GM23338 (cell line): ENCODE measurements at regions not wholly inside any gene's neighbourhood (a gene's known extent, or its start where the extent isn't known, plus 50 kb on each side); places are given as distances from the start of the nearest gene placed in this dataset.

ENCODE experiments used
- ATAC-seq: fragments of 200-7000 bp; cut with Tn5 transposase; 3 replicates; pipeline ENCODE4 v1.9.1; 2020
- DNase-seq: peaks from one replicate; pipeline ENCODE4 v3.0.0-alpha.2; 2015; ENCODE audit warnings: low spot score
- H2AFZ ChIP-seq: fragments of 200-600 bp; sonication (generic); 2 replicates; pipeline ENCODE4 v1.8.0; 2016; ENCODE audit warnings: antibody characterized with exemption, mild to moderate bottlenecking, moderate library complexity
- H3F3A ChIP-seq: fragments of 200-600 bp; sonication (generic); replicated peaks from 2 replicates; pipeline ENCODE4 v1.8.0; 2017; ENCODE audit warnings: antibody characterized with exemption, mixed run types, low read depth
- H3K27ac ChIP-seq: fragments of 200-600 bp; sonication (generic); 2 replicates; pipeline ENCODE4 v1.6.1; 2016; ENCODE audit warnings: low read depth
- H3K27me3 ChIP-seq: fragments of 200-600 bp; sonication (generic); 2 replicates; pipeline ENCODE4 v1.8.0; 2016; ENCODE audit warnings: mild to moderate bottlenecking, mixed run types, moderate library complexity; ENCODE audit not compliant: insufficient read depth
- H3K36me3 ChIP-seq: fragments of 200-600 bp; sonication (generic); 2 replicates; pipeline ENCODE4 v1.8.0; 2016; ENCODE audit warnings: mild to moderate bottlenecking; ENCODE audit not compliant: insufficient read depth
- H3K4me1 ChIP-seq: fragments of 200-600 bp; sonication (generic); 2 replicates; pipeline ENCODE4 v1.8.0; 2016; ENCODE audit warnings: mild to moderate bottlenecking, moderate library complexity; ENCODE audit not compliant: insufficient read depth
- H3K4me2 ChIP-seq: fragments of 200-600 bp; sonication (generic); 2 replicates; pipeline ENCODE4 v1.7.1; 2017; ENCODE audit warnings: mixed run types
- H3K4me3 ChIP-seq: fragments of 200-600 bp; sonication (generic); 2 replicates; pipeline ENCODE4 v1.6.1; 2016; ENCODE audit warnings: mixed run types
- H3K79me2 ChIP-seq: fragments of 200-600 bp; sonication (generic); replicated peaks from 2 replicates; pipeline ENCODE4 v1.8.0; 2017; ENCODE audit warnings: mild to moderate bottlenecking; ENCODE audit not compliant: insufficient read depth
- H3K9me2 ChIP-seq: fragments of 200-600 bp; sonication (generic); 2 replicates; pipeline ENCODE4 v1.8.0; 2017; ENCODE audit not compliant: insufficient read depth
- H4K20me1 ChIP-seq: fragments of 200-600 bp; sonication (generic); replicated peaks from 2 replicates; pipeline ENCODE4 v1.8.0; 2017; ENCODE audit warnings: mild to moderate bottlenecking; ENCODE audit not compliant: insufficient read depth
- H3K27ac Mint-ChIP-seq: 2 replicates; pipeline ENCODE4 v1.8.0; 2020; ENCODE audit warnings: inconsistent platforms, mild to moderate bottlenecking, moderate library complexity, mixed read lengths
- H3K27me3 Mint-ChIP-seq: 3 replicates; pipeline ENCODE4 v1.8.0; 2022; ENCODE audit warnings: low read depth, mild to moderate bottlenecking, moderate library complexity, mixed read lengths, inconsistent platforms; ENCODE audit not compliant: insufficient read depth, poor library complexity
- H3K36me3 Mint-ChIP-seq: 3 replicates; pipeline ENCODE4 v1.8.0; 2021; ENCODE audit warnings: low read depth, mild to moderate bottlenecking, inconsistent platforms, moderate library complexity, mixed read lengths
- H3K4me1 Mint-ChIP-seq: 3 replicates; pipeline ENCODE4 v1.8.0; 2020; ENCODE audit warnings: mild to moderate bottlenecking, inconsistent platforms, mixed read lengths
- H3K4me3 Mint-ChIP-seq: 3 replicates; pipeline ENCODE4 v1.8.0; 2021; ENCODE audit warnings: moderate library complexity, mild to moderate bottlenecking, inconsistent platforms, mixed read lengths
- H3K9me3 Mint-ChIP-seq: 3 replicates; pipeline ENCODE4 v1.8.0; 2020; ENCODE audit warnings: moderate library complexity, mild to moderate bottlenecking, inconsistent platforms, mixed read lengths
- CREB1 ChIP-seq: fragments of 250-450 bp; sonication (Bioruptor Pico); IDR thresholded peaks from 2 replicates; pipeline ENCODE4 v1.5.0; 2020; ENCODE audit warnings: low read depth, mild to moderate bottlenecking, moderate library complexity
- CTCF ChIP-seq, 2 experiments: fragments of 200-600 bp in 1 of 2; sonication (generic) in 1 of 2; conservative IDR thresholded peaks; 2 replicates each; pipeline versions ENCODE4 v1.5.1 to v1.6.1; 2016 to 2017; ENCODE audit warnings: antibody characterized with exemption in 2 of 2, low read depth in 2 of 2, mild to moderate bottlenecking in 2 of 2, moderate library complexity in 1 of 2
- EZH2 ChIP-seq: fragments of 200-600 bp; sonication (generic); IDR thresholded peaks from one replicate; pipeline ENCODE4 v1.8.0; 2017; ENCODE audit warnings: antibody characterized with exemption, mild to moderate bottlenecking, low read depth; ENCODE audit not compliant: unreplicated experiment
- EZH2phosphoT487 ChIP-seq: fragments of 200-600 bp; sonication (generic); IDR thresholded peaks from one replicate; pipeline ENCODE4 v1.8.1; 2018; ENCODE audit warnings: antibody characterized with exemption; ENCODE audit not compliant: unreplicated experiment
- JUNB ChIP-seq: IDR thresholded peaks from one replicate; pipeline ENCODE4 v1.6.1; 2016; ENCODE audit warnings: antibody characterized with exemption; ENCODE audit not compliant: unreplicated experiment
- NANOG ChIP-seq: IDR thresholded peaks from 2 replicates; pipeline ENCODE4 v1.6.1; 2016; ENCODE audit warnings: antibody characterized with exemption, borderline replicate concordance
- POLR2AphosphoS5 ChIP-seq: IDR thresholded peaks from 2 replicates; pipeline ENCODE4 v1.6.1; 2016; ENCODE audit warnings: antibody characterized with exemption, low read depth
- REST ChIP-seq: IDR thresholded peaks from one replicate; pipeline ENCODE4 v1.6.1; 2018; ENCODE audit warnings: antibody characterized with exemption; ENCODE audit not compliant: unreplicated experiment
- STAT1 ChIP-seq: IDR thresholded peaks from one replicate; pipeline ENCODE4 v1.6.1; 2016; ENCODE audit warnings: antibody characterized with exemption; ENCODE audit not compliant: unreplicated experiment
- ZNF331 ChIP-seq: fragments of 250-450 bp; sonication (Bioruptor Pico); IDR thresholded peaks from 2 replicates; pipeline ENCODE4 v1.5.0; 2020; ENCODE audit warnings: low read depth, mild to moderate bottlenecking, moderate library complexity
- TF ChIP-seq, protein P1 (sequence below): fragments of 250-450 bp; sonication (Bioruptor Pico); IDR thresholded peaks from 2 replicates; pipeline ENCODE4 v1.5.0; 2020; ENCODE audit warnings: mild to moderate bottlenecking, moderate library complexity

- Mint-ChIP-seq H3K27ac (no peak overlapping the region), H3K4me1 (no peaks in the 10 kb centered on the region), H3K36me3 (no peaks in the 10 kb centered on the region), H3K9me3 (no peaks in the 10 kb centered on the region), H3K4me3 (no peak overlapping the region), H3K27me3 (no peaks in the 10 kb centered on the region)
- Histone ChIP-seq H3K9me2 (0 out of 2 replicates have a peak, but pooled peaks cover 2% of the 10 kb centered on the region), H4K20me1 (no peaks in the 10 kb centered on the region), H3K4me3 (no peak overlapping the region), H3K4me1 (no peaks in the 10 kb centered on the region), H3K4me2 (no peak overlapping the region), H3F3A (no peaks in the 10 kb centered on the region), H3K27ac (no peak overlapping the region), H3K79me2 (no peaks in the 10 kb centered on the region), H3K27me3 (no peaks in the 10 kb centered on the region), H2AFZ (no peak overlapping the region), H3K36me3 (no peaks in the 10 kb centered on the region)
- DNase-seq (no peak), ATAC-seq (no peak)
- TF ChIP-seq POLR2AphosphoS5 (no peak), EZH2 (no peak), CREB1 (CRISPR knock-in tag) (no peak), JUNB (no peak), CTCF (conservative IDR thresholded peaks at IDR 0.05; ENCODE audit: low read depth in 2 of 2) (no peak), STAT1 (no peak), ZNF331 (CRISPR knock-in tag) (no peak), NANOG (no peak), EZH2phosphoT487 (no peak), REST (no peak)
- TF ChIP-seq, protein P1, sequence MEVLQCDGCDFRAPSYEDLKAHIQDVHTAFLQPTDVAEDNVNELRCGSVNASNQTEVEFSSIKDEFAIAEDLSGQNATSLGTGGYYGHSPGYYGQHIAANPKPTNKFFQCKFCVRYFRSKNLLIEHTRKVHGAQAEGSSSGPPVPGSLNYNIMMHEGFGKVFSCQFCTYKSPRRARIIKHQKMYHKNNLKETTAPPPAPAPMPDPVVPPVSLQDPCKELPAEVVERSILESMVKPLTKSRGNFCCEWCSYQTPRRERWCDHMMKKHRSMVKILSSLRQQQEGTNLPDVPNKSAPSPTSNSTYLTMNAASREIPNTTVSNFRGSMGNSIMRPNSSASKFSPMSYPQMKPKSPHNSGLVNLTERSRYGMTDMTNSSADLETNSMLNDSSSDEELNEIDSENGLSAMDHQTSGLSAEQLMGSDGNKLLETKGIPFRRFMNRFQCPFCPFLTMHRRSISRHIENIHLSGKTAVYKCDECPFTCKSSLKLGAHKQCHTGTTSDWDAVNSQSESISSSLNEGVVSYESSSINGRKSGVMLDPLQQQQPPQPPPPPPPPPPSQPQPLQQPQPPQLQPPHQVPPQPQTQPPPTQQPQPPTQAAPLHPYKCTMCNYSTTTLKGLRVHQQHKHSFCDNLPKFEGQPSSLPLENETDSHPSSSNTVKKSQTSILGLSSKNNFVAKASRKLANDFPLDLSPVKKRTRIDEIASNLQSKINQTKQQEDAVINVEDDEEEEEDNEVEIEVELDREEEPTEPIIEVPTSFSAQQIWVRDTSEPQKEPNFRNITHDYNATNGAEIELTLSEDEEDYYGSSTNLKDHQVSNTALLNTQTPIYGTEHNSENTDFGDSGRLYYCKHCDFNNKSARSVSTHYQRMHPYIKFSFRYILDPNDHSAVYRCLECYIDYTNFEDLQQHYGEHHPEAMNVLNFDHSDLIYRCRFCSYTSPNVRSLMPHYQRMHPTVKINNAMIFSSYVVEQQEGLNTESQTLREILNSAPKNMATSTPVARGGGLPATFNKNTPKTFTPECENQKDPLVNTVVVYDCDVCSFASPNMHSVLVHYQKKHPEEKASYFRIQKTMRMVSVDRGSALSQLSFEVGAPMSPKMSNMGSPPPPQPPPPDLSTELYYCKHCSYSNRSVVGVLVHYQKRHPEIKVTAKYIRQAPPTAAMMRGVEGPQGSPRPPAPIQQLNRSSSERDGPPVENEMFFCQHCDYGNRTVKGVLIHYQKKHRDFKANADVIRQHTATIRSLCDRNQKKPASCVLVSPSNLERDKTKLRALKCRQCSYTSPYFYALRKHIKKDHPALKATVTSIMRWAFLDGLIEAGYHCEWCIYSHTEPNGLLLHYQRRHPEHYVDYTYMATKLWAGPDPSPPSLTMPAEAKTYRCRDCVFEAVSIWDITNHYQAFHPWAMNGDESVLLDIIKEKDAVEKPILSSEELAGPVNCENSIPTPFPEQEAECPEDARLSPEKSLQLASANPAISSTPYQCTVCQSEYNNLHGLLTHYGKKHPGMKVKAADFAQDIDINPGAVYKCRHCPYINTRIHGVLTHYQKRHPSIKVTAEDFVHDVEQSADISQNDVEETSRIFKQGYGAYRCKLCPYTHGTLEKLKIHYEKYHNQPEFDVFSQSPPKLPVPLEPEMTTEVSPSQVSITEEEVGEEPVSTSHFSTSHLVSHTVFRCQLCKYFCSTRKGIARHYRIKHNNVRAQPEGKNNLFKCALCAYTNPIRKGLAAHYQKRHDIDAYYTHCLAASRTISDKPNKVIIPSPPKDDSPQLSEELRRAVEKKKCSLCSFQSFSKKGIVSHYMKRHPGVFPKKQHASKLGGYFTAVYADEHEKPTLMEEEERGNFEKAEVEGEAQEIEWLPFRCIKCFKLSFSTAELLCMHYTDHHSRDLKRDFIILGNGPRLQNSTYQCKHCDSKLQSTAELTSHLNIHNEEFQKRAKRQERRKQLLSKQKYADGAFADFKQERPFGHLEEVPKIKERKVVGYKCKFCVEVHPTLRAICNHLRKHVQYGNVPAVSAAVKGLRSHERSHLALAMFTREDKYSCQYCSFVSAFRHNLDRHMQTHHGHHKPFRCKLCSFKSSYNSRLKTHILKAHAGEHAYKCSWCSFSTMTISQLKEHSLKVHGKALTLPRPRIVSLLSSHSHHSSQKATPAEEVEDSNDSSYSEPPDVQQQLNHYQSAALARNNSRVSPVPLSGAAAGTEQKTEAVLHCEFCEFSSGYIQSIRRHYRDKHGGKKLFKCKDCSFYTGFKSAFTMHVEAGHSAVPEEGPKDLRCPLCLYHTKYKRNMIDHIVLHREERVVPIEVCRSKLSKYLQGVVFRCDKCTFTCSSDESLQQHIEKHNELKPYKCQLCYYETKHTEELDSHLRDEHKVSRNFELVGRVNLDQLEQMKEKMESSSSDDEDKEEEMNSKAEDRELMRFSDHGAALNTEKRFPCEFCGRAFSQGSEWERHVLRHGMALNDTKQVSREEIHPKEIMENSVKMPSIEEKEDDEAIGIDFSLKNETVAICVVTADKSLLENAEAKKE (CRISPR knock-in tag), result no peak
Observed at GRCh38 chr21:35150562-35151226, 101.6 kb upstream of the RUNX1 start.
